HEK293 (cell line): ENCODE measurements at regions not wholly inside any gene's neighbourhood (a gene's known extent, or its start where the extent isn't known, plus 50 kb on each side); places are given as distances from the start of the nearest gene placed in this dataset.
A peak's percentile ranks its signal among the peaks of the same experiment; 100 is the strongest.

Experiments used
- CTCF ChIA-PET: fragments of 350-600 bp; formaldehyde crosslinking; extraction: SDS; loops from one replicate; lab custom pipeline; 2021; ENCODE audit warnings: antibody characterized with exemption; lab: Yijun Ruan, JAX
- POLR2A ChIA-PET: fragments of 300-600 bp; formaldehyde crosslinking; extraction: SDS; loops from one replicate; lab custom pipeline; 2020; ENCODE audit warnings: antibody characterized with exemption, inconsistent platforms; lab: Yijun Ruan, JAX
- H3K27ac ChIP-seq: fragments of 200-500 bp; sonication (Bioruptor generic); 2 replicates; pipeline ENCODE4 v1.5.1; 2014; ENCODE audit warnings: low read depth, low read length, control low read depth, inconsistent platforms; ENCODE audit errors: extremely low read depth
- H3K36me3 ChIP-seq, 2 experiments: fragments of 200-500 bp in 1 of 2; sonication (Bioruptor generic) in 1 of 2; 1 replicate in 1 of 2; 2 replicates in 1 of 2; pipeline ENCODE4 v1.5.1; 2014 to 2017; ENCODE audit warnings: inconsistent platforms in 2 of 2, low read length in 2 of 2; ENCODE audit not compliant: control insufficient read depth in 2 of 2, insufficient read depth in 1 of 2
- H3K4me1 ChIP-seq: fragments of 200-500 bp; sonication (Bioruptor generic); 2 replicates; pipeline ENCODE4 v1.5.1; 2014; ENCODE audit warnings: mild to moderate bottlenecking, low read length, inconsistent platforms; ENCODE audit not compliant: control insufficient read depth, insufficient read depth
- H3K4me3 ChIP-seq: 2 replicates; pipeline ENCODE4 v1.5.1; 2011; ENCODE audit warnings: low read depth, mild to moderate bottlenecking, control low read depth, low read length, moderate library complexity
- H3K9me3 ChIP-seq: fragments of 200-500 bp; sonication (Bioruptor generic); 2 replicates; pipeline ENCODE4 v1.5.1; 2014; ENCODE audit warnings: low read depth, low read length, inconsistent platforms; ENCODE audit not compliant: control insufficient read depth, insufficient read depth
- AEBP2 ChIP-seq: fragments of 450-650 bp; formaldehyde crosslinking; IDR thresholded peaks from 2 replicates; pipeline ENCODE4 v1.5.1; 2016; ENCODE audit warnings: missing biosample characterization, missing genetic modification characterization, borderline replicate concordance
- KLF16 ChIP-seq: fragments of 450-650 bp; formaldehyde crosslinking; IDR thresholded peaks from 2 replicates; pipeline ENCODE4 v1.5.1; 2017; ENCODE audit warnings: missing biosample characterization, missing genetic modification characterization
- PRDM1 ChIP-seq: fragments of 450-650 bp; formaldehyde crosslinking; IDR thresholded peaks from 2 replicates; pipeline ENCODE4; 2016; ENCODE audit warnings: missing biosample characterization, missing genetic modification characterization
- SALL2 ChIP-seq: fragments of 450-650 bp; formaldehyde crosslinking; IDR thresholded peaks from 2 replicates; pipeline ENCODE4 v1.5.0; 2017; ENCODE audit warnings: missing biosample characterization, mild to moderate bottlenecking, missing genetic modification characterization, borderline replicate concordance
- SP7 ChIP-seq: fragments of 450-650 bp; formaldehyde crosslinking; IDR thresholded peaks from 2 replicates; pipeline ENCODE4 v1.5.1; 2016; ENCODE audit warnings: missing biosample characterization, missing genetic modification characterization
- ZFP3 ChIP-seq: fragments of 450-650 bp; formaldehyde crosslinking; IDR thresholded peaks from 2 replicates; pipeline ENCODE4 v1.5.1; 2016; ENCODE audit warnings: low read depth, missing biosample characterization, missing genetic modification characterization
- ZFP41 ChIP-seq: fragments of 450-650 bp; formaldehyde crosslinking; IDR thresholded peaks from 2 replicates; pipeline ENCODE4 v1.5.1; 2016; ENCODE audit warnings: missing biosample characterization, missing genetic modification characterization, borderline replicate concordance
- ZFP69B ChIP-seq: fragments of 450-650 bp; formaldehyde crosslinking; IDR thresholded peaks from 2 replicates; pipeline ENCODE4 v1.5.1; 2016; ENCODE audit warnings: missing biosample characterization, missing genetic modification characterization
- ZIC2 ChIP-seq: fragments of 450-650 bp; formaldehyde crosslinking; IDR thresholded peaks from 2 replicates; pipeline ENCODE4 v1.5.1; 2016; ENCODE audit warnings: missing biosample characterization, missing genetic modification characterization
- ZNF138 ChIP-seq: fragments of 450-650 bp; formaldehyde crosslinking; IDR thresholded peaks from 2 replicates; pipeline ENCODE4 v1.5.1; 2016; ENCODE audit warnings: missing biosample characterization, missing genetic modification characterization, borderline replicate concordance
- ZNF146 ChIP-seq: fragments of 450-650 bp; formaldehyde crosslinking; IDR thresholded peaks from 2 replicates; pipeline ENCODE4 v1.5.1; 2016; ENCODE audit warnings: missing biosample characterization, missing genetic modification characterization
- ZNF175 ChIP-seq: fragments of 450-650 bp; formaldehyde crosslinking; IDR thresholded peaks from 2 replicates; pipeline ENCODE4 v1.5.1; 2016; ENCODE audit warnings: missing biosample characterization, missing genetic modification characterization
- ZNF2 ChIP-seq: fragments of 450-650 bp; formaldehyde crosslinking; IDR thresholded peaks from 2 replicates; pipeline ENCODE4 v1.5.1; 2016; ENCODE audit warnings: missing biosample characterization, missing genetic modification characterization
- ZNF23 ChIP-seq: fragments of 450-650 bp; formaldehyde crosslinking; IDR thresholded peaks from 2 replicates; pipeline ENCODE4 v1.5.1; 2016; ENCODE audit warnings: missing biosample characterization, missing genetic modification characterization, borderline replicate concordance
- ZNF324 ChIP-seq: fragments of 450-650 bp; formaldehyde crosslinking; IDR thresholded peaks from 2 replicates; pipeline ENCODE4 v1.5.1; 2016; ENCODE audit warnings: missing biosample characterization, missing genetic modification characterization
- ZNF341 ChIP-seq: fragments of 450-650 bp; formaldehyde crosslinking; IDR thresholded peaks from 2 replicates; pipeline ENCODE4; 2016; ENCODE audit warnings: low read depth, missing biosample characterization, missing genetic modification characterization
- ZNF366 ChIP-seq: fragments of 450-650 bp; formaldehyde crosslinking; conservative IDR thresholded peaks from 2 replicates; pipeline ENCODE4 v1.5.1; 2016; ENCODE audit warnings: missing biosample characterization, missing genetic modification characterization
- ZNF394 ChIP-seq: fragments of 450-650 bp; formaldehyde crosslinking; IDR thresholded peaks from 2 replicates; pipeline ENCODE4 v1.5.1; 2016; ENCODE audit warnings: missing biosample characterization, missing genetic modification characterization, mild to moderate bottlenecking, moderate library complexity, borderline replicate concordance
- ZNF398 ChIP-seq: fragments of 450-650 bp; formaldehyde crosslinking; IDR thresholded peaks from 2 replicates; pipeline ENCODE4 v1.5.1; 2017; ENCODE audit warnings: missing biosample characterization, missing genetic modification characterization
- ZNF544 ChIP-seq: fragments of 450-650 bp; formaldehyde crosslinking; IDR thresholded peaks from 2 replicates; pipeline ENCODE4 v1.5.0; 2017; ENCODE audit warnings: missing biosample characterization, missing genetic modification characterization
- ZNF560 ChIP-seq: fragments of 450-650 bp; formaldehyde crosslinking; IDR thresholded peaks from 2 replicates; pipeline ENCODE4 v1.5.1; 2017; ENCODE audit warnings: missing biosample characterization, missing genetic modification characterization, borderline replicate concordance
- ZNF596 ChIP-seq: fragments of 450-650 bp; IDR thresholded peaks from 2 replicates; pipeline ENCODE4 v1.5.0; 2018; ENCODE audit warnings: missing biosample characterization, mild to moderate bottlenecking, missing genetic modification characterization, moderate library complexity
- ZNF621 ChIP-seq: fragments of 450-650 bp; formaldehyde crosslinking; IDR thresholded peaks from 2 replicates; pipeline ENCODE4 v1.5.1; 2017; ENCODE audit warnings: missing biosample characterization, missing genetic modification characterization
- ZNF623 ChIP-seq: fragments of 450-650 bp; formaldehyde crosslinking; IDR thresholded peaks from 2 replicates; pipeline ENCODE4 v1.5.1; 2016; ENCODE audit warnings: missing biosample characterization, missing genetic modification characterization
- ZNF626 ChIP-seq: fragments of 450-650 bp; sonication (Bioruptor Pico); formaldehyde crosslinking; IDR thresholded peaks from 2 replicates; pipeline ENCODE4 v1.5.1; 2018; ENCODE audit warnings: missing biosample characterization, missing genetic modification characterization, inconsistent platforms
- ZNF792 ChIP-seq: fragments of 450-650 bp; formaldehyde crosslinking; IDR thresholded peaks from 2 replicates; pipeline ENCODE4 v1.5.1; 2016; ENCODE audit warnings: missing biosample characterization, missing genetic modification characterization
- ZNF837 ChIP-seq: fragments of 450-650 bp; formaldehyde crosslinking; IDR thresholded peaks from 2 replicates; pipeline ENCODE4 v1.5.1; 2016; ENCODE audit warnings: missing biosample characterization, missing genetic modification characterization
- ZSCAN30 ChIP-seq: fragments of 450-650 bp; IDR thresholded peaks from 2 replicates; pipeline ENCODE4 v1.5.1; 2018; ENCODE audit warnings: missing biosample characterization, mild to moderate bottlenecking, missing genetic modification characterization, moderate library complexity

- H3K27ac ChIP-seq = no peak overlapping the region
- ChIA-PET CTCF (interaction anchor here (0.8 kb wide), 1 partner anchor 8 kb away, joined by 4 read pairs; no protein-coding TSS in a partner anchor), POLR2A (no interaction called here)
- TF ChIP-seq ZNF146 (tag by site-specific recombination) (0 out of 2 replicates have a peak, but pooled peaks have one; percentile 26), SP7 (tag by site-specific recombination) (no peak), ZIC2 (tag by site-specific recombination) (no peak), ZNF366 (tag by site-specific recombination) (no peak)
- no peaks in the 10 kb centered on the region for H3K36me3 ChIP-seq
- no peaks in the 10 kb centered on the region for H3K9me3 ChIP-seq
- H3K4me3 ChIP-seq = no peak overlapping the region
- H3K4me1 ChIP-seq = no peaks in the 10 kb centered on the region
These were observed 129.7 kb upstream of the MAP3K1 start for GRCh38 chr5:56685503-56686217.

- H3K4me1 ChIP-seq = no peaks in the 10 kb centered on the region
- H3K27ac ChIP-seq = no peak overlapping the region
- H3K9me3 ChIP-seq = no peaks in the 10 kb centered on the region
- H3K36me3 ChIP-seq = no peaks in the 10 kb centered on the region
- CTCF ChIA-PET = interaction anchor here (0.5 kb wide), 1 partner anchor 639 kb away, joined by 4 read pairs; no protein-coding TSS in a partner anchor
- TF ChIP-seq ZNF398 (tag by site-specific recombination) (no peak), ZNF596 (tag by site-specific recombination) (no peak), ZNF621 (tag by site-specific recombination) (no peak), PRDM1 (tag by site-specific recombination) (no peak), ZNF394 (no peak), ZFP69B (tag by site-specific recombination) (no peak), ZNF2 (tag by site-specific recombination) (no peak)
- TF ChIP-seq, all 188 proteins: peak for 0
- POLR2A ChIA-PET = no interaction called here
- H3K4me3 ChIP-seq = no peak overlapping the region
These were observed 131.2 kb upstream of the MAP3K1 start for GRCh38 chr5:56684159-56684558.

GRCh38 chr5:56683733-56684132 is 131.6 kb upstream of the MAP3K1 start:
- TF ChIP-seq ZSCAN30 (tag by site-specific recombination) (no peak), ZNF792 (tag by site-specific recombination) (no peak), ZNF623 (tag by site-specific recombination) (no peak), KLF16 (tag by site-specific recombination) (no peak), ZFP41 (no peak)
- Histone ChIP-seq H3K4me1 (no peaks in the 10 kb centered on the region), H3K36me3 (no peaks in the 10 kb centered on the region), H3K9me3 (no peaks in the 10 kb centered on the region), H3K4me3 (no peak overlapping the region), H3K27ac (no peak overlapping the region)
- ChIA-PET CTCF (no interaction called here), POLR2A (no interaction called here)

GRCh38 chr5:56683281-56683680 is 132.1 kb upstream of the MAP3K1 start:
- Histone ChIP-seq H3K4me1 (no peaks in the 10 kb centered on the region), H3K4me3 (no peak overlapping the region), H3K36me3 (no peaks in the 10 kb centered on the region), H3K27ac (no peak overlapping the region), H3K9me3 (no peaks in the 10 kb centered on the region)
- CTCF ChIA-PET = interaction anchor here (0.6 kb wide), 1 partner anchor 310 kb away, joined by 4 read pairs; no protein-coding TSS in a partner anchor
- POLR2A ChIA-PET = no interaction called here
- no peak for TF ChIP-seq SALL2 (tag by site-specific recombination)
- no peak for TF ChIP-seq ZNF837
- no peak for TF ChIP-seq ZFP3
- TF ChIP-seq ZNF23 (tag by site-specific recombination) = no peak
- TF ChIP-seq ZNF175 (tag by site-specific recombination) = no peak
- TF ChIP-seq ZNF544 (tag by site-specific recombination) = no peak
- no peak for TF ChIP-seq ZNF324 (tag by site-specific recombination)
- no peak for TF ChIP-seq ZNF138 (tag by site-specific recombination)
- no peak for TF ChIP-seq ZNF626 (tag by site-specific recombination)
- TF ChIP-seq AEBP2 (tag by site-specific recombination) = no peak
- TF ChIP-seq ZNF560 (tag by site-specific recombination) = no peak
- no peak for TF ChIP-seq ZNF341 (tag by site-specific recombination)
